Endothelial cell of umbilical vein (primary cell): ENCODE measurements at regions not wholly inside any gene's neighbourhood (a gene's known extent, or its start where the extent isn't known, plus 50 kb on each side); places are given as distances from the start of the nearest gene placed in this dataset.
"Not testable (repeated sequence)": the region's sequence is repeated elsewhere in the genome, so short reads cannot be mapped to it uniquely, and the experiment has no call there.

ENCODE experiments used
- BruUV-seq: library from RNA; stranded (reverse); fragments of 400-500 nt; replicated peaks from 2 replicates; lab custom pipeline; 2021; lab: Mats Ljungman, UMichigan
- CTCF ChIA-PET: fragments of 300-600, 350-600 bp; sonication (Branson Sonifier 250); formaldehyde crosslinking; loops from one replicate; lab custom pipeline; 2021; ENCODE audit warnings: antibody characterized with exemption, inconsistent platforms; lab: Charles Lee
- POLR2A ChIA-PET: fragments of 300-600, 350-600 bp; sonication (Branson Sonifier 250); formaldehyde crosslinking; loops from one replicate; lab custom pipeline; 2021; ENCODE audit warnings: antibody characterized with exemption, inconsistent platforms; lab: Charles Lee
- DNase-seq: peaks from one replicate; pipeline ENCODE4 v3.0.0-alpha.2; 2011; ENCODE audit warnings: low read depth, low spot score
- FAIRE-seq: peaks from 2 replicates; lab custom pipeline; 2011; peaks lifted over from hg19 to GRCh38; lab: Jason Lieb, UNC
- H2AFZ ChIP-seq: 2 replicates; pipeline ENCODE4 v1.6.0; 2012; ENCODE audit warnings: low read depth, low read length, control low read depth, inconsistent platforms
- H3K27ac ChIP-seq: 2 replicates; pipeline ENCODE4 v1.5.1; 2011; ENCODE audit warnings: low read depth, mild to moderate bottlenecking, control low read depth, low read length, moderate library complexity; ENCODE audit not compliant: insufficient read depth
- H3K27me3 ChIP-seq, 2 experiments: 2 replicates each; pipeline versions ENCODE4 v1.6.0 to v1.6.1; 2011; ENCODE audit warnings: low read length in 2 of 2, mixed read lengths in 1 of 2; ENCODE audit not compliant: control insufficient read depth in 2 of 2, insufficient read depth in 2 of 2
- H3K36me3 ChIP-seq, 2 experiments: 2 replicates in 1 of 2; 3 replicates in 1 of 2; pipeline ENCODE4 v1.5.1; 2011; ENCODE audit warnings: low read length in 2 of 2, mild to moderate bottlenecking in 1 of 2, moderate library complexity in 1 of 2; ENCODE audit not compliant: control insufficient read depth in 2 of 2, insufficient read depth in 2 of 2; ENCODE audit errors: extremely low read depth in 1 of 2
- H3K4me1 ChIP-seq: 3 replicates; pipeline ENCODE4 v1.5.1; 2011; ENCODE audit warnings: mild to moderate bottlenecking, low read length; ENCODE audit not compliant: control insufficient read depth, insufficient read depth; ENCODE audit errors: extremely low read depth
- H3K4me2 ChIP-seq: 2 replicates; pipeline ENCODE4 v1.6.1; 2011; ENCODE audit warnings: low read length, control low read depth, mixed read lengths; ENCODE audit not compliant: insufficient read depth
- H3K4me3 ChIP-seq, 3 experiments: fragments of 200-600 bp in 1 of 3; sonication (generic), shearing (Covaris generic) in 1 of 3; replicated peaks in 1 of 3; 2 replicates each; pipeline ENCODE4 v1.5.1; 2011 to 2016; ENCODE audit warnings: control low read depth in 3 of 3, low read length in 3 of 3, mild to moderate bottlenecking in 2 of 3, inconsistent platforms in 1 of 3, low read depth in 1 of 3, moderate library complexity in 1 of 3; ENCODE audit not compliant: insufficient read depth in 1 of 3
- H3K79me2 ChIP-seq: 2 replicates; pipeline ENCODE4 v1.6.0; 2012; ENCODE audit warnings: low read length, inconsistent platforms; ENCODE audit not compliant: control insufficient read depth, insufficient read depth
- H3K9ac ChIP-seq: replicated peaks from 2 replicates; pipeline ENCODE3; 2011; ENCODE audit warnings: low read length, control low read depth; ENCODE audit not compliant: insufficient read depth; ENCODE audit errors: extremely low read depth
- H3K9me1 ChIP-seq: replicated peaks from 3 replicates; pipeline ENCODE4 v1.6.0; 2011; ENCODE audit warnings: mild to moderate bottlenecking, low read length; ENCODE audit not compliant: control insufficient read depth, insufficient read depth; ENCODE audit errors: extremely low read depth
- H3K9me3 ChIP-seq: replicated peaks from 2 replicates; pipeline ENCODE4 v1.5.1; 2012; ENCODE audit warnings: low read length, inconsistent platforms; ENCODE audit not compliant: control insufficient read depth, insufficient read depth
- H4K20me1 ChIP-seq: replicated peaks from 2 replicates; pipeline ENCODE3; 2011; ENCODE audit warnings: mild to moderate bottlenecking, low read length; ENCODE audit not compliant: control insufficient read depth, insufficient read depth; ENCODE audit errors: extremely low read depth
- EZH2 ChIP-seq: IDR thresholded peaks from 2 replicates; pipeline ENCODE4 v1.6.1; 2012; ENCODE audit warnings: borderline replicate concordance, low read depth, mild to moderate bottlenecking, moderate library complexity, low read length, inconsistent platforms; ENCODE audit not compliant: severe bottlenecking
- FOS ChIP-seq: IDR thresholded peaks from 2 replicates; pipeline ENCODE4 v1.6.1; 2011; ENCODE audit warnings: mild to moderate bottlenecking, low read length, moderate library complexity, borderline replicate concordance; ENCODE audit not compliant: insufficient read depth
- GATA2 ChIP-seq: IDR thresholded peaks from 2 replicates; pipeline ENCODE4 v1.7.0; 2011; ENCODE audit warnings: low read depth, mild to moderate bottlenecking, moderate library complexity, mixed read lengths, low read length; ENCODE audit not compliant: insufficient read length, insufficient read depth
- dilution Hi-C: fragments of 300-500 bp; cut with MboI; formaldehyde crosslinking; loops from one replicate; pipeline ENCODE4 v1.15.0; 2019; ENCODE audit warnings: low sequenced_read_pairs; ENCODE audit not compliant: extremely low pct_ligation_motif_present
- intact Hi-C: fragments of 100-400 bp; cut with micrococcal nuclease; formaldehyde crosslinking; loops from one replicate; pipeline ENCODE4 v1.10.0; 2022

- intact Hi-C loops, POLR2A ChIA-PET, H3K27me3 ChIP-seq, H3K9me3 ChIP-seq, H3K4me1 ChIP-seq, H2AFZ ChIP-seq, H3K4me3 ChIP-seq, H4K20me1 ChIP-seq, CTCF ChIA-PET, FAIRE-seq, H3K4me2 ChIP-seq, H3K9ac ChIP-seq, DNase-seq, BruUV-seq, dilution Hi-C loops, H3K9me1 ChIP-seq, H3K36me3 ChIP-seq, H3K79me2 ChIP-seq, H3K27ac ChIP-seq: not testable (repeated sequence)
These were observed 308.1 kb upstream of the B3GAT1 start for GRCh38 chr11:134719940-134720690.

- intact Hi-C loops, result no loop called here
- CTCF ChIA-PET, result no interaction called here
These were observed 307.4 kb upstream of the B3GAT1 start for GRCh38 chr11:134719397-134719796.

More at GRCh38 chr11:134719397-134719796, 307.4 kb upstream of the B3GAT1 start:
- Histone ChIP-seq H3K27me3 (no peaks in the 10 kb centered on the region), H3K9me3 (no peaks in the 10 kb centered on the region), H3K79me2 (no peaks in the 10 kb centered on the region), H3K27ac (no peak overlapping the region), H3K4me3 (no peak overlapping the region), H3K4me1 (no peaks in the 10 kb centered on the region), H3K4me2 (no peak overlapping the region), H3K9ac (no peak overlapping the region), H3K36me3 (no peaks in the 10 kb centered on the region), H4K20me1 (no peaks in the 10 kb centered on the region), H3K9me1 (no peaks in the 10 kb centered on the region), H2AFZ (no peak overlapping the region)
- dilution Hi-C loops, result no loop called here
- DNase-seq (no peak), FAIRE-seq (no peak)
- BruUV-seq, result no TSS peak
- POLR2A ChIA-PET, result no interaction called here
- TF ChIP-seq GATA2 (no peak), FOS (no peak), EZH2 (no peak)
